Neural cell (in vitro differentiated cells): ENCODE measurements at regions not wholly inside any gene's neighbourhood (a gene's known extent, or its start where the extent isn't known, plus 50 kb on each side); places are given as distances from the start of the nearest gene placed in this dataset.

ENCODE experiments used
- H2AFZ ChIP-seq: fragments of 200-600, 300-800 bp; sonication (generic), shearing (Covaris generic); 2 replicates; pipeline ENCODE4 v1.6.0; 2014; ENCODE audit warnings: low read depth, mild to moderate bottlenecking, antibody characterized with exemption, low read length, moderate library complexity
- H3F3A ChIP-seq: fragments of 200-600 bp; shearing (Covaris generic); 2 replicates; pipeline ENCODE4 v1.6.1; 2016; ENCODE audit warnings: mild to moderate bottlenecking, moderate library complexity, mixed read lengths, antibody characterized with exemption, low read length; ENCODE audit not compliant: insufficient read depth, poor library complexity, severe bottlenecking
- H3K27ac ChIP-seq: fragments of 200-600, 300-800 bp; sonication (generic), shearing (Covaris generic); 2 replicates; pipeline ENCODE4 v1.5.1; 2014; ENCODE audit warnings: mild to moderate bottlenecking, low read length, moderate library complexity
- H3K27me3 ChIP-seq: fragments of 300-800, 200-600 bp; sonication (generic), shearing (Covaris generic); 2 replicates; pipeline ENCODE4 v1.6.0; 2014; ENCODE audit warnings: mild to moderate bottlenecking, low read depth, low read length, moderate library complexity; ENCODE audit not compliant: insufficient read depth
- H3K36me3 ChIP-seq: fragments of 300-800, 200-600 bp; sonication (generic), shearing (Covaris generic); 2 replicates; pipeline ENCODE4 v1.5.1; 2014; ENCODE audit warnings: mild to moderate bottlenecking, antibody characterized with exemption, low read length, moderate library complexity; ENCODE audit not compliant: insufficient read depth
- H3K4me2 ChIP-seq: fragments of 300-800, 200-600 bp; sonication (generic), shearing (Covaris generic); 2 replicates; pipeline ENCODE4 v1.6.0; 2014; ENCODE audit warnings: mild to moderate bottlenecking, low read length
- H3K4me3 ChIP-seq: fragments of 300-800, 200-600 bp; sonication (generic), shearing (Covaris generic); 2 replicates; pipeline ENCODE4 v1.5.1; 2014; ENCODE audit warnings: mild to moderate bottlenecking, low read length, moderate library complexity
- H3K79me2 ChIP-seq: fragments of 200-600 bp; shearing (Covaris generic); replicated peaks from 2 replicates; pipeline ENCODE4 v1.6.0; 2014; ENCODE audit warnings: mild to moderate bottlenecking, low read length, moderate library complexity; ENCODE audit not compliant: insufficient read depth
- H3K9ac ChIP-seq: fragments of 300-800, 200-600 bp; sonication (generic), shearing (Covaris generic); 2 replicates; pipeline ENCODE4 v1.6.1; 2016; ENCODE audit warnings: mild to moderate bottlenecking, low read length, mixed read lengths
- H3K9me2 ChIP-seq: fragments of 200-600 bp; shearing (Covaris generic); 2 replicates; pipeline ENCODE4 v1.6.1; 2016; ENCODE audit warnings: mild to moderate bottlenecking, low read length, mixed read lengths; ENCODE audit not compliant: insufficient read depth
- H3K9me3 ChIP-seq: fragments of 200-600, 300-800 bp; sonication (generic), shearing (Covaris generic); 2 replicates; pipeline ENCODE4 v1.6.1; 2016; ENCODE audit warnings: mild to moderate bottlenecking, mixed run types, low read length, moderate library complexity, mixed read lengths
- H4K20me1 ChIP-seq: fragments of 200-600 bp; shearing (Covaris generic); 2 replicates; pipeline ENCODE4 v1.6.1; 2016; ENCODE audit warnings: mild to moderate bottlenecking, mixed run types; ENCODE audit not compliant: insufficient read depth
- CTCF ChIP-seq: fragments of 450-650 bp; IDR thresholded peaks from 2 replicates; pipeline ENCODE4 v1.5.1; 2014; ENCODE audit warnings: antibody characterized with exemption, mild to moderate bottlenecking, moderate library complexity; ENCODE audit not compliant: poor library complexity, severe bottlenecking
- EP300 ChIP-seq: fragments of 450-650 bp; conservative IDR thresholded peaks from 2 replicates; pipeline ENCODE4 v1.6.1; 2014; ENCODE audit warnings: antibody characterized with exemption, mild to moderate bottlenecking, moderate library complexity; ENCODE audit not compliant: poor library complexity, severe bottlenecking
- EZH2 ChIP-seq: fragments of 200-600, 300-800 bp; shearing (Covaris generic), sonication (generic); IDR thresholded peaks from 2 replicates; pipeline ENCODE4 v1.6.1; 2014; ENCODE audit warnings: antibody characterized with exemption, low read length, borderline replicate concordance, mild to moderate bottlenecking; ENCODE audit not compliant: insufficient read depth, poor library complexity, severe bottlenecking
- MXI1 ChIP-seq: fragments of 450-650 bp; conservative IDR thresholded peaks from 2 replicates; pipeline ENCODE4 v1.6.1; 2014; ENCODE audit warnings: antibody characterized with exemption, mild to moderate bottlenecking; ENCODE audit not compliant: poor library complexity, severe bottlenecking
- POLR2AphosphoS5 ChIP-seq: IDR thresholded peaks from 2 replicates; pipeline ENCODE4 v1.6.1; 2012
- RAD21 ChIP-seq: fragments of 450-650 bp; conservative IDR thresholded peaks from 2 replicates; pipeline ENCODE4 v1.6.1; 2014; ENCODE audit warnings: antibody characterized with exemption, mild to moderate bottlenecking, moderate library complexity
- REST ChIP-seq: IDR thresholded peaks from 2 replicates; pipeline ENCODE4 v1.6.1; 2012; ENCODE audit warnings: borderline replicate concordance
- SMC3 ChIP-seq: fragments of 450-650 bp; conservative IDR thresholded peaks from 2 replicates; pipeline ENCODE4 v1.6.1; 2014; ENCODE audit warnings: antibody characterized with exemption, mild to moderate bottlenecking, moderate library complexity; ENCODE audit not compliant: poor library complexity
- TAF1 ChIP-seq: IDR thresholded peaks from 2 replicates; pipeline ENCODE4 v1.6.1; 2012; ENCODE audit warnings: low read depth

- H3K36me3 ChIP-seq: no peaks in the 10 kb centered on the region
- H2AFZ ChIP-seq: no peak overlapping the region
- no peaks in the 10 kb centered on the region for H3F3A ChIP-seq
- no peak overlapping the region for H3K4me2 ChIP-seq
- H3K9me3 ChIP-seq: no peaks in the 10 kb centered on the region
- no peaks in the 10 kb centered on the region for H3K79me2 ChIP-seq
- no peak overlapping the region for H3K27ac ChIP-seq
- H3K9me2 ChIP-seq: no peaks in the 10 kb centered on the region
- H4K20me1 ChIP-seq: no peaks in the 10 kb centered on the region
- no peaks in the 10 kb centered on the region for H3K27me3 ChIP-seq
- no peak for TF ChIP-seq REST
- no peak overlapping the region for H3K4me3 ChIP-seq
- no peak overlapping the region for H3K9ac ChIP-seq
These were observed 133.3 kb downstream of the ARL4A start for GRCh38 chr7:12820777-12821176.

- Histone ChIP-seq H4K20me1 (no peaks in the 10 kb centered on the region), H3K9me2 (no peaks in the 10 kb centered on the region), H3K9me3 (no peaks in the 10 kb centered on the region), H2AFZ (no peak overlapping the region), H3K79me2 (no peaks in the 10 kb centered on the region), H3K27me3 (no peaks in the 10 kb centered on the region), H3K27ac (no peak overlapping the region), H3K4me2 (no peak overlapping the region), H3K36me3 (no peaks in the 10 kb centered on the region), H3K4me3 (no peak overlapping the region), H3K9ac (no peak overlapping the region), H3F3A (no peaks in the 10 kb centered on the region)
- TF ChIP-seq MXI1: no peak
- TF ChIP-seq RAD21: no peak
- TF ChIP-seq TAF1: no peak
- no peak for TF ChIP-seq SMC3
- no peak for TF ChIP-seq CTCF
- TF ChIP-seq POLR2AphosphoS5: no peak
- no peak for TF ChIP-seq EP300
- TF ChIP-seq EZH2: no peak
- TF ChIP-seq REST: no peak
These were observed 134.3 kb downstream of the ARL4A start for GRCh38 chr7:12821746-12822145.
